HG02970 (cell line): ENCODE measurements at regions not wholly inside any gene's neighbourhood (a gene's known extent, or its start where the extent isn't known, plus 50 kb on each side); places are given as distances from the start of the nearest gene placed in this dataset.

Experiments used
- ATAC-seq: cut with Tn5 transposase; IDR thresholded peaks from one replicate; pipeline ENCODE4 v1.9.1; 2021; ENCODE audit warnings: mild to moderate bottlenecking, moderate library complexity, moderate number of reproducible peaks; ENCODE audit not compliant: unreplicated experiment, low FRiP score

DNA sequence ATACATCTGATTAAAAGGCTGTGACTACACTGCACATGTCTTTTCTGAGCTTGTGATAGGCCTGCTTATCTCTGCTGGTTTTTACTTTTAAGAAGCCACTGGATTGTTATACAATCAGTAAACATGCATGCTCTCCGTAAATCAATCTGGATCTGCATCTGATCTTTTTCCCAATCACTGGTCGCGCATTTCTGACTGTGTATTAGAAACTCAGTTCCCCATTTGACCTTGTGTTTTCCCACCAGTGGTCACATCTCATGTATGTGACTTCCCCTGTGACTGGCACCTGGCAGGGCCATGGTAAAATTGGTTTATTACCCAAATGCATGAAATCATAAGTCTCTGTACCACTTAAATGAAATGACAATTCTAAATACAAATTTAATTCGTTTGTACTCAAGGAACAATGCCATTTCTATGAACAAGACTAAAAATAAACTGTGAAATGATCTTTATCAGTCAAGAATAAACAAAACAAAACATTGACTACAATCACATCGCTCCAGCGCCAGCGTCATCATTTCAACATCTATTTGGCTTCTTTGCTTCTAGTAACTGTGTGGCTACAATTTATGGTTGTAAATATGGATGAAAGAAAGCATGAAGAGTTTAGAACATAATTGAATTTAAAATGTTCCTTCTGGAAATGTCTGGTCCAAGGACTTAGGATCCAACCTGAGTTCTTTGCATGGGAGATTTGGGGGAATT lies 396.6 kb upstream of the TRIB2 start:
- no peak for ATAC-seq

DNA sequence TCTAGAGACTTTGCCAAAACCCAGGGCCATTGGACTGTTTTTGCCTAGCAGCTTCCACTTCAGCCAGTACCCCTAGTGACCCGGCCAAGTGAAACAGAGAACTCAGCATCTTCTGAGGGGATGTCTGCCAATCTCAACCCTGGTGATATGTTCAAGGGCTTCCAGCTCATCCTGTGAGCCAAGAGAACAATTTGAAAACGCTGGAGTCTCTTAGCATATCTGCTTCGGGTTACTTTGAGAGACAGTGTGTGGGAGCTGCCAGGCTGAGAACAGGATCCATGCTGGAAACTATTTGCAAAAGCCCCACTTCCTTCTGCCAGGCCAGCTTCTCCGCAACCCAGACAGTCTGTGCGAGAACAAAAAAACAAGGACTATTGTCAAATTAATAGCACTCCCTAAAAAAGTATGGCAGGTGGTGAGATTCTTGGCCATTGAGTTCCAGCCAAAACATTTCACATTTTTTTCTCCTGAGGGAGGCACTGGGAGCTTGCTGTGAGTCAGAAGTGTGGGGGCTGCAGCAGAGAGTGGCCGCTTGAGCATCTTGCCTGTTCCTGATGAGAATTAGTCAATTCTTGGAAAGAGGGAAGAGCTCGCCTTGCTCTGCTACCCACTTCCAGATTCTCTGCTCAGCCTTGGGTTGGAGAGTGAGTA lies 395.6 kb upstream of the TRIB2 start:
- no peak for ATAC-seq

DNA sequence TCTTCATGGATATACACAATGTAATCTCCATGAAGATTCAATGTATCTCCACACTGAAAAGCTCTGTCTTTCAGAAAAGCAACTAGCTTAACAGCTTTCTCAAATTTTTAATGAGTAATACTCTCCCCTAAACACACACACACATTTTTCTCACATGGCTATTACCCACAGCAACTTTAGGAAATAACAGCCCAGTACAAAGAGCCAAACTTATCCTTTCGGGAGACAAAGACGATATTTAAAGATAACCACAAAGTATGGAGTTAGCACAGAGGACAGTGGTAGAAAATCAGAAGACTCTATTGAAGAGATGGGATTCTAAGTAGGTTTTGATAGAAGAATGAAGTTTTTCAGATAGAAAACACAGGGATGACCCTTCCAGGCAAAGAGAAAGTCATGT lies 394.9 kb upstream of the TRIB2 start:
- no peak for ATAC-seq

DNA sequence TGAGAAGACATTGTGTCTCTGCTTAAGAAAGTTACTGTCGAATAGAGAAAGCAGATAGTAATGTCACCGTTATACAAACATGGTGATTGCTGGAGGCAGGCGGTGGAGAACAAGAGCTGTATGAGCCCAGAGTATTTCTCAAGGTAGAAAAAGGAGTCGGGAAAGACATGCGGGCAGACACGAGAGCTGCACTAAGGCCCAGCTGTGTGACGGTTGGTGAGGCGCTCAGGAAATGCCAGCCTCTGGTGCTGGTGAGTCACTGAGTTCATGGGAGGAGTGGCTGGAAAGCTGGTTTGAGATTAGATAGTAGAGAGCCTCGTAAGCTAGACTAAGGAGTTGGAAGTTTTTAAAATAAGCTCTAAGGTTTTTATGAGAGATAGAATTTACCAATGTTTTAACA lies 390.9 kb upstream of the TRIB2 start:
- ATAC-seq, result no peak

DNA sequence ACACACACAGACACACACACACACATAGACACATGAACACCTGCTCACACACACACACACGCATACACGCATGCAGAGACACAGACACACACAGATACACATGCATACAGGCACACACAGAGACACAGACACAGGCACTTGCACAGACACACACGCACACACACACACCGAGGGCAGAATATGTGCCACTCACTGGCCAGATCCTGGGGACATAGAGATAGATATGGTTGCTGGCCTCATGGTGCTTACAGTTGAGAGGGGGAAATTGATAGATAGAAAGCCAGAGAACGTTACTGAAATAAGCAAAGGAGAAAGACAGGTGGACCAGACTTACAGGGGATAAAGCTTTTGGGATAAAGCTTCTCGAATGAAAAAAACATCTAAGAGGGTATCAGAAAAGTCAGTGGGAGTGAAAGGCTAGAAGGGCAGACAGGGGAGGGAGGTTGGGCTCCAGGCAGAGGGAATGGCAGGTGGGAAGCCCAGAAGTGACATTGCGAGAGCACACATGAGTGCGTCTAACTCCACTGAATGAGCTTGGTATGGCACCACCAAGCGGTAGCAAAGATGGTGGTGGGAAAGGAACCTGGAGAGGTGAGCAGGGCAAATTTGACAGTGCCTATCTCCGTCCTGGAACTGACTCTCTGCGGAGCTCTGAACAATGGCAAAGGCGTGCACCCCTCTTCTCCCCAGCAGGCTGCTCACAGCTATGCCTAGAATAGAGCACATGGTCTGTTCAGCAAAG lies 390.1 kb upstream of the TRIB2 start:
- no peak for ATAC-seq

DNA sequence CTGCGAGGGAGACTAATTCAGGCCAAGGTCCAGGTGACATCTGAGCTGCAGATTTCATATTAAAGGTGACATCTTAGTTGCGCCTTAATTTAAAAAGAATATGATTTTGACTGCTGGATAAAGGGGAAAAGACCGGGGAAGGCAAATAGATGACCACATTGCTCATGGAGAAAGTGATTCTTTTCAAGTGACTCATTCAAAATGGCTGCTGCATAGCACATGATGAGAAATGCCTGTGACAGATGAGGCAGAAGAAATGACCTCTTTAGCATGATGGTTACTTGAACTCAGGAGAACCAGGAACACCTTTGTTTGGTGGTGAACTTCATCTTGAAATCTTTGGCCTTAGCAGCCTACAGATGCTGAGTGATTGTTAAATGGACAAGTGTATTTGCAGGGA lies 385.8 kb upstream of the TRIB2 start:
- no peak for ATAC-seq

DNA sequence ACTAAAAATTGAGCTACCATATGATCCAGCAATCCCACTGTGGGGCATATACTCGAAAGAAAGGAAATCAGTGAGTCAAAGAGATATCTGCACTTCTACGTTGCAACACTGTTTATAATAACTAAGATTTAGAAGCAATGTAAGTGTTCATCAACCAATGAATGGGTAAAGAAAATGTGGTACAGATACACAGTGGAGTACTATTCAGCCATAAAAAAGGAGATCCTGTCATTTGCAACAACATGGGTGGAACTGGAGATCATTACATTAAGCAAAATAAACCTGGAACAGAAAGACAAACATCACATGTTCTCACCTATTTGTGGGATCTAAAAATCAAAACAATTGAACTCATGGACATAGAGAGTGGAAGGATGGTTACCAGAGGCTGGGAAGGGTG lies 385.0 kb upstream of the TRIB2 start:
- no peak for ATAC-seq

DNA sequence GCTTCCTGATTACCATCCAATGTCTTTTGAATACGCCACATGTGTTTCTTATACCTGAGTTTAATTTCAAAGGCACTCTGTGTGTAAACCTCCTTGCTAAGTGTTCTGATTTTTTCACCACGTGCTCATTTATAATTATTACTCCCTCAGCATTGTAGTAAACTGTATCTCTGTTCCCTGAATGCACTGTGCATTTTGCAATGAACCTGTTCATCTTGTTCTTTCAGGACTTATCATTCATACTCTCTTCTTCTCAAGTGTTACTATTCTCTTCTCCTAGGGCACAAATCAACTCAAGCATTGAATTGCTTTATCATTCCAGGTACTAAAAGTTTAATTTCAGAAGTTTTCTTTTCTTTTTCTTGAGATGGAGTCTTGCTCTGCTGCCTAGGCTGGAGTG lies 383.4 kb upstream of the TRIB2 start:
- ATAC-seq, result no peak

DNA sequence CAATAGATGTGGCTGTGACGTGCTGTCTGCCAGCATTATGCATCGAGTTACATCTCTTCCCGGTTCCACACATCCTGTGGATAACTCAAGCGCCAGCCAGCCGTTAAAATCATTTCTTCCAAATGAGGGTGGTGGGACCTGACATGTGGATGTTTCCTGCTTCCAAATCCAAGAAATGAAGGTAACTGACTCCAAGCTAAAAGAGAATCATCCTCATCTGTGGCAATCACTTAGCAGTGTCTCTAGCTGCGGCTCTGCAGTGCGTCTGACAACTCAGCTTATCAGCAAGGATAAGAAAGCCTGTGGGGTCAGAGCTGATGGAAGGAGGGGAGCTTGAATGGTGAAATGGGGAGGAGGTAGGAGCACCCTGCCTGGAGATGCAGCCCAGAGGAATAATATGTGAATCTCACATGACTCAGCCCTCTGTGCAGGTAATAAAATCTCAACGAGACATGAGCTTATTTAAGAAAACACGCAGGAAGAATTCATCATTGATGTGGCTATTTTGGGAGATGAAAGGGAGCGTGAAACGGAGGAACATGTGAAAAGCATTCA lies 382.2 kb upstream of the TRIB2 start:
- no peak for ATAC-seq

DNA sequence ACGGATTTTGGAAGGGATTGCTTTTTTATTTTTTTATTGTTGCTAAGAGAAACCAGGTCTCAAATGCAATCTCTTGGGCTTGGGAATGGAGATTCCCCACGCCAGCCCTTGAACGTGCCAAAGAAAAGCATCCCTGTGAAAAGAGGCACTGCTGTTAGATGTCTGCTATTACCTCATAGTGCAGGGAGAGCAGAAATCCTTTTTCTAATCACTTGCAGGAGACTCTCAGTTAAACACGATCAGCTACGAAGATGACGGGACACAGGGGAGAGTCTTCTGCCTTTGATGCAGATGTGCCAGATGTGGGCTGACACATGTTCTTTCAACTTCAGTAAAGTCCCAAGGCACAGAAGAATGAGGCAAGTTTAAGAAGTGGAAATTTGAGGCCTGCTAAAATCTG lies 381.6 kb upstream of the TRIB2 start:
- no peak for ATAC-seq

DNA sequence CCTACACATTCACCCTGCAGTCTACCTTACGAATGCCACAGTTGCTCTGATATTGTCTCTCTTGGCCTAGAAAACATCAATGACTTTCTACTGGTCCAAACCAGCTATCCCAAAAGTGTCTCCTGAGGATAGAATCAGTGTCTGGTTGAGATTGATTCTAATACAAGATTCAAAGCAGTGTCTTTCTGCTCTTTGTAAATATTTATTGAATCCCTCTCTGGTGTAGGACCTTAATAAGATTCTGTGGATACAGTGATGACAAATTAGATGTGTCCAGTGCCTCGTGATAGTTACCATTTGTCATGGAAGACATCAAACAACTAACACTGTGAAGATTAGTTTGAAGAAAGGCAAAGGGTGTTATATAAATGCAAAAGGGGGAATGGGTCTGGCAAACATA lies 380.7 kb upstream of the TRIB2 start:
- ATAC-seq, result no peak

DNA sequence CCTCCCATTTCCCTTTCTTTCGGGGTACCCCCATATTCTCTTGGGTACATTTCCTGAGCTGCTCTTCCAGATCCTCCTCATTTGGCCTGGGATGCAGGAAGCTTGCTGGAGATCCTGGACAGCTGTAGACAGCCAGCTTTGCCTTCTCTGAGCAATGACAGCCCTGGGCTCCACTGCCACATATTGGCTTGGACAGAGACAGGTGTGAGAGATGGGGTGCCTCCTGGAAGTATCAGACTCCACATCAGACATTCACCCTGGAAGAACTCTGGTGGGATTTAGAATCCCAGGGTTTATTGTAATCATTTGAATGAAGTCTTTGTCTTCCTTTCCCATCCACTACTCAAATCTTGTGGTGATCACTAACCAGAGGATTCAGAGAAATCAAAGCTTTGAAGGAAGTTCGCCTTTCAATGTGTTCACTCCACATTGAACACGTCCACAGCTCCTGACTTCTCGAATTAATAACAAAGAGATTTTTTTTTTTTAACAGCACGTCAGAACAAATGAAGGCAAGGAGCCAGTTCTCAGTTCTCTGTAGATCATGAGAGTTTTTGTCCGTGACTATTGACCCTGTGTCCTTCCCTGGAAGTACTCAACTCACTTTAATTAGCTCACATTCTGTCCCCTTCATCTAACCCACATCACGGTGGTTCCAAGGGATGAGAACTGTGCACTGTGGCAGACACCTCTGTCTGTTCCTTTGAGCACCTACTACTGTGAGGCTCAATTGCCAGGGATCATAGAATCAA lies 377.6 kb upstream of the TRIB2 start:
- ATAC-seq, result no peak

DNA sequence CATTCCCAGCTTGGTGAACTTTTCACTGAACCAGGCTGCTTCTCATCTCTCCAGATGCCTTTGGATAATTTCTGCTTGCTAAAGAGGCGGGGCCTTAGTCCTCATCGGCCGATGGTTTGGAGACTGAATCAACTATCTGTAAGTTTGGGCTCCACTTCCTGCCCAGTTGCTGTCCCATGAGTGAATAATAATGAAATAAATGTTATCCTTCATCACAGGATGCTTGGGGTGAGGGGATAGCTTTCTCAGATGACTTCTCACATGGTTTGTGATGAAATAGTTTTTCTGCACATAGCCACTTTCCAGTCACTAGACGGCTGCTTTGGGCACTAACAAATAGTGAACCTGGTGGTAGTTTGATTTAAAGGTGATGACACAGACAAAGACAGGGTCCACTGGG lies 376.6 kb upstream of the TRIB2 start:
- no peak for ATAC-seq

DNA sequence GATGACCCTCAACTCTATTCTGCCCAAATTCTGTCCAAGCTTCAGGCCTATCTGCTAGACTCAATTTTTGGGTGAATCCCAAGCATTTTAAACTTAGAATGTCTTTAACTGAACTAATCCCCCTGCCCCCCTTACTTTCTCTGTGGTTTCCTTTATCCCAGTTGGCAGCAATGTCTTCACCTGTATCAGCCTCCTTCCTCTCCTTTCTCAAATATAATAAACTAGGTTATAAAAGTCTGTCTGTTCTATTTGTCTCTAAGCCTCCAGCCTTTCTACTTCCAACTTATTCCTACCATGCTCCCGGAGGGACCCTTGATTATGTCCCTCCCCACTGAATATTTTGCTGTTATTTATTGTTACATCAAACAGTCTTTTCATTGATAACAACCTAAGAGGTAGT lies 375.5 kb upstream of the TRIB2 start:
- ATAC-seq, result no peak

DNA sequence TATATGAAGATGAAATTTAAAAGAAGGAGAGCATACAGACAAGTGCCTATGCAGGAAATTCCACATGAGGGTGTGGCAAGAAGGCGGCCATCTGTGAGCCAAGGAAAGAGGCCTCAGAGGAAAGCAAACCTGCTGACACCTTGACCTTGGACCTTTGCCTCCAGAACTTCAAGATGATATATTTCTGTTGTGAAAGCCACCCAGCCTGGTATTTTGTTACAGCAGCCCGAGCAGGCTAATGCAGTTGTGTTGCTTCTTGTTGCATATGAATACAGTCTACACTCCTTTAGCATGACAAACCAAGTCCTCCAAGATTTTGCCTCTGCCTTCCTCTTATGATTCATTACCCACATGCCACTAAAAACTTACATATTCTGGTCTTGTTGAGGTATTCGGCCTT lies 374.8 kb upstream of the TRIB2 start:
- no peak for ATAC-seq

DNA sequence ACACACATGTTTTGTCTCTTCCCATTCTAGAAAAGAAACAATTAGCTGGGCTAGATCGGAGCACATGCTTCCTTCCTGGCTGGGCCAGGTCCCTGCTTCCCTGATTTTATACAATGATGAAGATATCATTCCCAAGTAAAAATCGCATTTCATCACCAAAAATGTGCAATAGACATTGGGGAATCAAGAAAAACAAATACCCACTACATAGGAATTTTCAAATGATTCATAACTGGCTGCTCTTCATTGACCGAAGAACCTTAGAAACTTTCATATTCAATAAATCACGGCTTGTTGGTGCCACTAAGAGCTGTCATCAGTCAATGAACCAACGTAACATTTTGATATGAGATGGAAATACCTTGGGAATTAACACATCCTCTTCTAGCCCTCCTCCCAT lies 373.6 kb upstream of the TRIB2 start:
- no peak for ATAC-seq

DNA sequence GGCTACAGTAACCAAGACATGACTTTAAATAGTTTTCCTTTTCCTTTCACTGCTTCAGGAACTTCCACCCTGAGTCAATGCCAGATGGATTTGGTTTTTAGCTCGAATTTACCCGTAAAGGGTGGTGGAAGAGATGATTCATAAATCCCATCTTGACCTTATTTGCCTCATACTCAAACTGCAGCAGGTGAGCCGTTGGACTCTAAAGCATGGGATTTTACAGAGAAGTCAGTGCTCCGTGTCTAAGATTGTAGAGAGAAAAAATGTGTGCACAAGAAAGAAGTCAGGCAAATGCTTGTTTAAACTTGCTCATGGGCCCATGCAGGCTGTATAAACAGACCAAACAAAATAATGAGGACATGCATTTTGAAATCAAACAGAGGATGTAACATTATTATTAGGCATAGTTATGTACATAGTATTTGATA lies 369.7 kb upstream of the TRIB2 start:
- ATAC-seq, result no peak

DNA sequence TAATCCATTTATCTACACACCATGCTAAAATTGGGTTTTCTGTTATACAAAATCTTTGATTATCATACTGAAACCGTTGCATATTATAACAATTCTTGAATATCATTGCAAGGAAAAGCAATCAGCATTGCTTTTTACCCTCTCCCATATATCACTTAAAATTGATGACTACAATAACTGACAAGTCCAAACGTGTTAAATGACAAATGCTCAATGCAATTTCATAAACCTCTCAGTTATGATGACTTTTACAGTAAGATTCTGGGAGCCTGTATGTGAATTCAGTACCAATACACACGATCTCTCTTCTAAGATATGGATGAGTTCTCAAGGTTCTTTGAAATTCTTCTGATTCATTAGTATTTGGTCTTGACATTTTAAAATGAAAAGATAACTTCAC lies 368.5 kb upstream of the TRIB2 start:
- no peak for ATAC-seq

DNA sequence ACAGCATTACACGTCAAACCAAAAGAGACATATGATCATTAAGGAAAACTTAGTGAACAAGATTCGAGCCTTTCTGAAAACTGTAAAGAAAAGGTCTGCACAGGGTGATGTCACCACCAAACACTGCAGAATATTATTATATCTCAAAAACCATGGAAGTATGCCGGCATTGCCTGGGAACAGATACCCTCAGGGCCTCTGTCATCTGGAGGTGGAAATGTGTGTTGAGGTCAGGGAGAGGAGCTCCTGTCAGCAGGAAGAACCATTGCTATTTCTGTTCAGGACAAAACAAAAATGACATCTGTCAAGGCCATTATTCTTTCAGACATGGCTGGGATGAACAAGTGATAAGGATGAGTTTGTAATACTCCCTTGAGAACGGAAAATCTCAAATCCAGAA lies 365.9 kb upstream of the TRIB2 start:
- no peak for ATAC-seq

DNA sequence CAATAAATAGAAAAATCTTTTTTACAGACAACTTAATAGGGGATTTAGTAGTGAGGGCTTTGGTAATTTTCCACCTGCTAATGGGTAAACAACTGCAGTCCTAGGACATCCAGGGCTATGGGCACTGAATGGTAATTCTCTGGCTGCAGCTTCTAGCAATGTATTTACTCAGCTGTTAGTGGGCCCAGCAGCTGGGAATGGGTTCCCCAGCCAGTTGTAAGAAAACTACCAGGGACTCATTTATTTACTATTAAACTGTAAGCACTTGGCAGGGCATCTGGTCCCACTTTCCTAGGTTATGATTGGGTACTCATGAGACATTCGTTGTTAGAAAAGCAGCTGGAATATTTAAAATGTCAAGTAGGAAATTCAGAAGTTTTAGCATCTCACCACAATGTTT lies 363.8 kb upstream of the TRIB2 start:
- ATAC-seq, result no peak

DNA sequence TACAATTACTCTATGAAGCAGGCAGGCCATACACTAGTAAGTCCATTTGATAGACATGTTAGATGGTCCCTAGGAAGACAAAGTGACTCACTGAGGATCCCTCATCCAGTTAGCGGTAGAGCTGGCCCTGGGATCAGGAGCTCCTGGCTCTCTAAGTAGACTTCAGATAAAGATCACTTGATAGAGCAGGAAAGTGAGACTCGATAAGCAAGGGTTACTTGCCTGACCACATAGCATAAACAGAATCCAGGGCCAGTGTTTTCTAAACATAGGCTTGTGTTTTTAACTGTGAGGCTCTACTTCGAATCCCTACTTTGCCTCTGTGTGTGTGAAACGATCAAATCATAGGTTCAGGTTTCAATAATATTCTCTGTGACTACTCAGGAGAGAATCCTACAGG lies 355.2 kb upstream of the TRIB2 start:
- ATAC-seq, result no peak
